ENCODE measurements at regions not wholly inside any gene's neighbourhood (a gene's known extent, or its start where the extent isn't known, plus 50 kb on each side); places are given as distances from the start of the nearest gene placed in this dataset.

GRCh38 chr4:159029481-159029880 is 73.4 kb upstream of the RAPGEF2 start:
- TF ChIP-seq EZH2 (IDR thresholded peaks at IDR 0.05; ENCODE audit: borderline replicate concordance, insufficient read depth, low read depth, low read length, poor library complexity, severe bottlenecking) (no peak), CTCF (IDR thresholded peaks at IDR 0.05) (no peak)

Data from B cell (primary cell).